A549 (cell line): ENCODE measurements at regions not wholly inside any gene's neighbourhood (a gene's known extent, or its start where the extent isn't known, plus 50 kb on each side); places are given as distances from the start of the nearest gene placed in this dataset.

ENCODE experiments used
- CTCF ChIP-seq: fragments of >200 bp; sonication (Bioruptor Twin); formaldehyde crosslinking; IDR thresholded peaks from 3 replicates; pipeline ENCODE4 v1.5.1; 2016
- MAFK ChIP-seq: fragments of 450-650 bp; IDR thresholded peaks from 2 replicates; pipeline ENCODE4 v1.6.1; 2014; ENCODE audit not compliant: partially characterized antibody
- RCOR1 ChIP-seq: fragments of 150-350 bp; IDR thresholded peaks from 2 replicates; pipeline ENCODE4 v1.6.1; 2014; ENCODE audit warnings: antibody characterized with exemption, low read length, low read depth

- TF ChIP-seq CTCF (no peak), RCOR1 (no peak), MAFK (no peak)
These were observed 88.9 kb upstream of the WAC start for GRCh38 chr10:28444031-28444430.
